Astrocyte (in vitro differentiated cells and primary cell): ENCODE measurements at regions not wholly inside any gene's neighbourhood (a gene's known extent, or its start where the extent isn't known, plus 50 kb on each side); places are given as distances from the start of the nearest gene placed in this dataset.

Experiments used
- DNase-seq: peaks from one replicate; pipeline ENCODE4 v3.0.0-alpha.2; 2010; ENCODE audit warnings: low read depth
- FAIRE-seq: peaks from 2 replicates; lab custom pipeline; 2011; peaks lifted over from hg19 to GRCh38; lab: Jason Lieb, UNC
- H2AFZ ChIP-seq: 2 replicates; pipeline ENCODE4 v1.6.0; 2012; ENCODE audit warnings: low read depth, low read length, inconsistent platforms
- H3K27ac ChIP-seq: 2 replicates; pipeline ENCODE4 v1.5.1; 2011; ENCODE audit warnings: low read depth, low read length, inconsistent platforms
- H3K27me3 ChIP-seq: 2 replicates; pipeline ENCODE4 v1.6.0; 2011; ENCODE audit warnings: low read length, inconsistent platforms; ENCODE audit not compliant: insufficient read depth
- H3K36me3 ChIP-seq: 2 replicates; pipeline ENCODE4 v1.5.1; 2011; ENCODE audit warnings: low read length, inconsistent platforms; ENCODE audit not compliant: insufficient read depth
- H3K4me1 ChIP-seq: 2 replicates; pipeline ENCODE4 v1.5.1; 2011; ENCODE audit warnings: low read length, inconsistent platforms; ENCODE audit not compliant: insufficient read depth
- H3K4me2 ChIP-seq: 2 replicates; pipeline ENCODE4 v1.6.0; 2012; ENCODE audit warnings: low read length, inconsistent platforms
- H3K4me3 ChIP-seq: 2 replicates; pipeline ENCODE4 v1.5.1; 2011; ENCODE audit warnings: low read depth, mild to moderate bottlenecking, low read length, inconsistent platforms; ENCODE audit not compliant: insufficient read depth
- H3K79me2 ChIP-seq: 2 replicates; pipeline ENCODE4 v1.6.0; 2012; ENCODE audit warnings: mild to moderate bottlenecking, low read length, inconsistent platforms; ENCODE audit not compliant: insufficient read depth
- H3K9ac ChIP-seq: 2 replicates; pipeline ENCODE4 v1.6.0; 2012; ENCODE audit warnings: mild to moderate bottlenecking, low read length, inconsistent platforms
- H3K9me3 ChIP-seq: 2 replicates; pipeline ENCODE4 v1.5.1; 2012; ENCODE audit warnings: low read depth, mild to moderate bottlenecking, low read length, inconsistent platforms; ENCODE audit not compliant: insufficient read depth
- H4K20me1 ChIP-seq: 2 replicates; pipeline ENCODE4 v1.6.0; 2012; ENCODE audit warnings: low read length, inconsistent platforms; ENCODE audit not compliant: insufficient read depth
- H3K27ac Mint-ChIP-seq: one replicate; pipeline ENCODE4 v1.8.0; 2021; ENCODE audit warnings: mild to moderate bottlenecking, mixed read lengths; ENCODE audit not compliant: unreplicated experiment
- H3K27me3 Mint-ChIP-seq: one replicate; pipeline ENCODE4 v1.8.0; 2021; ENCODE audit warnings: low read depth, mixed read lengths; ENCODE audit not compliant: unreplicated experiment
- H3K36me3 Mint-ChIP-seq: one replicate; pipeline ENCODE4 v1.8.0; 2021; ENCODE audit warnings: low read depth, mixed read lengths; ENCODE audit not compliant: unreplicated experiment
- H3K4me1 Mint-ChIP-seq: one replicate; pipeline ENCODE4 v1.8.0; 2021; ENCODE audit warnings: low read depth, mixed read lengths; ENCODE audit not compliant: unreplicated experiment
- H3K4me3 Mint-ChIP-seq: one replicate; pipeline ENCODE4 v1.8.0; 2021; ENCODE audit warnings: mild to moderate bottlenecking, moderate library complexity, mixed read lengths; ENCODE audit not compliant: unreplicated experiment
- H3K9me3 Mint-ChIP-seq: one replicate; pipeline ENCODE4 v1.8.0; 2021; ENCODE audit warnings: mild to moderate bottlenecking, mixed read lengths; ENCODE audit not compliant: unreplicated experiment
- CTCF ChIP-seq: IDR thresholded peaks from 2 replicates; pipeline ENCODE4 v1.5.1; 2011; ENCODE audit warnings: low read depth, mild to moderate bottlenecking, inconsistent platforms, low read length, moderate library complexity; ENCODE audit not compliant: insufficient read depth
- EZH2 ChIP-seq: IDR thresholded peaks from 2 replicates; pipeline ENCODE4 v1.6.1; 2012; ENCODE audit warnings: mild to moderate bottlenecking, low read length, inconsistent platforms; ENCODE audit not compliant: insufficient read depth

- peak; percentile 33 for TF ChIP-seq CTCF
- TF ChIP-seq EZH2, result no peak
- Mint-ChIP-seq H3K9me3 (no peaks in the 10 kb centered on the region), H3K4me1 (peaks cover under 1% of the 10 kb centered on the region), H3K27me3 (no peaks in the 10 kb centered on the region), H3K27ac (no peak overlapping the region), H3K4me3 (no peak overlapping the region), H3K36me3 (no peaks in the 10 kb centered on the region)
- Histone ChIP-seq H3K4me1 (no peaks in the 10 kb centered on the region), H3K9ac (no peak overlapping the region), H3K4me2 (no peak overlapping the region), H3K36me3 (no peaks in the 10 kb centered on the region), H3K27me3 (no peaks in the 10 kb centered on the region), H2AFZ (no peak overlapping the region), H4K20me1 (no peaks in the 10 kb centered on the region), H3K4me3 (no peak overlapping the region), H3K9me3 (no peaks in the 10 kb centered on the region), H3K79me2 (no peaks in the 10 kb centered on the region), H3K27ac (no peak overlapping the region)
- no peak for DNase-seq
- FAIRE-seq, result no peak
These were observed 57.1 kb downstream of the FAM181B start for GRCh38 chr11:82676483-82677094.

GRCh38 chr11:82675838-82676237 lies 57.8 kb downstream of the FAM181B start:
- H3K27ac Mint-ChIP-seq, result no peak overlapping the region
- H3K36me3 Mint-ChIP-seq, result no peaks in the 10 kb centered on the region
- no peak overlapping the region for H3K4me3 Mint-ChIP-seq
- peaks cover 4% of the 10 kb centered on the region for H3K4me1 Mint-ChIP-seq
- no peaks in the 10 kb centered on the region for H3K9me3 ChIP-seq
- no peak overlapping the region for H3K4me2 ChIP-seq
- FAIRE-seq, result no peak
- H3K27me3 ChIP-seq, result no peaks in the 10 kb centered on the region
- no peaks in the 10 kb centered on the region for H4K20me1 ChIP-seq
- no peaks in the 10 kb centered on the region for H3K79me2 ChIP-seq
- no peak overlapping the region for H3K4me3 ChIP-seq
- H3K27ac ChIP-seq, result no peak overlapping the region
- no peaks in the 10 kb centered on the region for H3K36me3 ChIP-seq
- H3K27me3 Mint-ChIP-seq, result no peaks in the 10 kb centered on the region
- no peaks in the 10 kb centered on the region for H3K4me1 ChIP-seq
- no peak overlapping the region for H3K9ac ChIP-seq
- TF ChIP-seq EZH2, result no peak
- no peak overlapping the region for H2AFZ ChIP-seq
- DNase-seq, result no peak
- H3K9me3 Mint-ChIP-seq, result no peaks in the 10 kb centered on the region

- H3K9me3 ChIP-seq, result no peaks in the 10 kb centered on the region
- Mint-ChIP-seq H3K4me3 (no peak overlapping the region), H3K27me3 (no peaks in the 10 kb centered on the region), H3K27ac (no peak overlapping the region), H3K36me3 (no peaks in the 10 kb centered on the region), H3K9me3 (no peaks in the 10 kb centered on the region), H3K4me1 (peaks cover 4% of the 10 kb centered on the region)
- no peaks in the 10 kb centered on the region for H3K36me3 ChIP-seq
- H3K4me2 ChIP-seq, result no peak overlapping the region
- no peak overlapping the region for H3K27ac ChIP-seq
- no peaks in the 10 kb centered on the region for H4K20me1 ChIP-seq
- H3K4me1 ChIP-seq, result no peaks in the 10 kb centered on the region
- FAIRE-seq (no peak), DNase-seq (no peak)
- no peak overlapping the region for H3K4me3 ChIP-seq
- H3K79me2 ChIP-seq, result no peaks in the 10 kb centered on the region
- no peaks in the 10 kb centered on the region for H3K27me3 ChIP-seq
- TF ChIP-seq CTCF, result no peak
- no peak overlapping the region for H3K9ac ChIP-seq
- H2AFZ ChIP-seq, result no peak overlapping the region
These were observed 60.0 kb downstream of the FAM181B start for GRCh38 chr11:82673631-82674030.
